ENCODE measurements at regions not wholly inside any gene's neighbourhood (a gene's known extent, or its start where the extent isn't known, plus 50 kb on each side); places are given as distances from the start of the nearest gene placed in this dataset.

GRCh38 chr14:28949503-28949902 is 182.9 kb downstream of the FOXG1 start:
- no peaks in the 10 kb centered on the region for H3K27me3 ChIP-seq
- TF ChIP-seq, protein P1, sequence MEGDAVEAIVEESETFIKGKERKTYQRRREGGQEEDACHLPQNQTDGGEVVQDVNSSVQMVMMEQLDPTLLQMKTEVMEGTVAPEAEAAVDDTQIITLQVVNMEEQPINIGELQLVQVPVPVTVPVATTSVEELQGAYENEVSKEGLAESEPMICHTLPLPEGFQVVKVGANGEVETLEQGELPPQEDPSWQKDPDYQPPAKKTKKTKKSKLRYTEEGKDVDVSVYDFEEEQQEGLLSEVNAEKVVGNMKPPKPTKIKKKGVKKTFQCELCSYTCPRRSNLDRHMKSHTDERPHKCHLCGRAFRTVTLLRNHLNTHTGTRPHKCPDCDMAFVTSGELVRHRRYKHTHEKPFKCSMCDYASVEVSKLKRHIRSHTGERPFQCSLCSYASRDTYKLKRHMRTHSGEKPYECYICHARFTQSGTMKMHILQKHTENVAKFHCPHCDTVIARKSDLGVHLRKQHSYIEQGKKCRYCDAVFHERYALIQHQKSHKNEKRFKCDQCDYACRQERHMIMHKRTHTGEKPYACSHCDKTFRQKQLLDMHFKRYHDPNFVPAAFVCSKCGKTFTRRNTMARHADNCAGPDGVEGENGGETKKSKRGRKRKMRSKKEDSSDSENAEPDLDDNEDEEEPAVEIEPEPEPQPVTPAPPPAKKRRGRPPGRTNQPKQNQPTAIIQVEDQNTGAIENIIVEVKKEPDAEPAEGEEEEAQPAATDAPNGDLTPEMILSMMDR (IDR thresholded peaks at IDR 0.05) = no peak
- TF ChIP-seq POLR2A (IDR thresholded peaks at IDR 0.05) = no peak
- no peaks in the 10 kb centered on the region for H3K4me1 ChIP-seq
- DNase-seq (no peak), ATAC-seq (no peak)
- H3K27ac ChIP-seq = no peak overlapping the region
- intact Hi-C loops (cut with DNase I) = no loop called here
- H3K4me3 ChIP-seq = no peak overlapping the region
- H3K36me3 ChIP-seq = no peaks in the 10 kb centered on the region
- H3K9me3 ChIP-seq = no peaks in the 10 kb centered on the region
- WGBS (ENCODE audit: insufficient coverage, low coverage, low lambda C conversion rate, missing lambda C conversion rate) = 25% methylated on average over 1 of the region's 2 CpGs

- Histone ChIP-seq H3K4me1 (no peaks in the 10 kb centered on the region), H3K27me3 (no peaks in the 10 kb centered on the region), H3K27ac (no peak overlapping the region), H3K4me3 (no peak overlapping the region), H3K36me3 (no peaks in the 10 kb centered on the region), H3K9me3 (no peaks in the 10 kb centered on the region)
- ATAC-seq (no peak), DNase-seq (no peak)
- no peak for TF ChIP-seq POLR2A (IDR thresholded peaks at IDR 0.05)
- TF ChIP-seq, protein P1 (IDR thresholded peaks at IDR 0.05) = no peak
- WGBS (ENCODE audit: insufficient coverage, low coverage, low lambda C conversion rate, missing lambda C conversion rate) = 73% methylated on average over 1 of the region's 1 CpG
- intact Hi-C loops (cut with DNase I) = no loop called here
These were observed 185.6 kb downstream of the FOXG1 start for GRCh38 chr14:28952161-28952560.

- Histone ChIP-seq H3K4me3 (no peak overlapping the region), H3K36me3 (no peaks in the 10 kb centered on the region), H3K27ac (no peak overlapping the region), H3K4me1 (no peaks in the 10 kb centered on the region), H3K9me3 (no peaks in the 10 kb centered on the region), H3K27me3 (no peaks in the 10 kb centered on the region)
- intact Hi-C loops (cut with DNase I) = no loop called here
- no peak for DNase-seq
- TF ChIP-seq, protein P1 (IDR thresholded peaks at IDR 0.05) = no peak
- TF ChIP-seq POLR2A (IDR thresholded peaks at IDR 0.05) = no peak
- no peak for ATAC-seq
These were observed 186.1 kb downstream of the FOXG1 start for GRCh38 chr14:28952666-28953065.

DNA sequence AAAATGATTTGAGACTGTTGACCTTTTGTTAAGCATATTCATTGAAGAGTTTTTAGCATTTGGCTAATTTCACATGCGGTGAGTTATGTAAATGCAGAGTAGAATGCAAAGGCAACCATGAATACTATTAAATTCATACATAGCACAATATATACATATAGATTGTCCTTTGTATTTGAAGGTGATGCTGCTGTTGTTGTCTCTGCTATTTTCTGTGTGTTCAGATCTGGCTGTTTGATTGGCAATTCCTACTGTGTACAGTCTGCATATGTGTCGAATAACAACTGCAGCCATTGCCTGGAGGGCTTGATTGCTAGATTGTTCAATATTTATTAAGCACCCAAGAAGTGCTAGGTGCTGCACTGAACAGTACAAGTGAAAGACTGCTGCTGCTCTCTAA is 187.4 kb downstream of the FOXG1 start:
- Histone ChIP-seq H3K4me1 (no peaks in the 10 kb centered on the region), H3K4me3 (no peak overlapping the region), H3K27me3 (no peaks in the 10 kb centered on the region), H3K36me3 (no peaks in the 10 kb centered on the region), H3K27ac (no peak overlapping the region), H3K9me3 (no peaks in the 10 kb centered on the region)
- 59% methylated on average over 2 of the region's 2 CpGs for WGBS (ENCODE audit: insufficient coverage, low coverage, low lambda C conversion rate, missing lambda C conversion rate)
- DNase-seq = no peak
- no peak for ATAC-seq
- TF ChIP-seq POLR2A (IDR thresholded peaks at IDR 0.05) = no peak
- TF ChIP-seq, protein P1 (IDR thresholded peaks at IDR 0.05) = no peak
- intact Hi-C loops (cut with DNase I) = no loop called here
